Endodermal cell (in vitro differentiated cells): ENCODE measurements at regions not wholly inside any gene's neighbourhood (a gene's known extent, or its start where the extent isn't known, plus 50 kb on each side); places are given as distances from the start of the nearest gene placed in this dataset.
"Not testable (repeated sequence)": the region's sequence is repeated elsewhere in the genome, so short reads cannot be mapped to it uniquely, and the experiment has no call there.

Experiments
- DNase-seq: peaks from one replicate; pipeline ENCODE4 v3.0.0-alpha.2; 2017
- H3K27ac ChIP-seq: 2 replicates; pipeline ENCODE4 v1.5.1; 2013; ENCODE audit warnings: mild to moderate bottlenecking, low read depth, low read length, moderate library complexity
- H3K27me3 ChIP-seq: 2 replicates; pipeline ENCODE4 v1.6.1; 2013; ENCODE audit warnings: mild to moderate bottlenecking, low read length, moderate library complexity; ENCODE audit not compliant: insufficient read depth, control insufficient read depth, poor library complexity, severe bottlenecking
- H3K36me3 ChIP-seq: 2 replicates; pipeline ENCODE4 v1.7.0; 2013; ENCODE audit warnings: mild to moderate bottlenecking, low read length, moderate library complexity; ENCODE audit not compliant: control insufficient read depth, insufficient read depth
- H3K4me1 ChIP-seq: one replicate; pipeline ENCODE4 v1.7.0; 2013; ENCODE audit warnings: low read length; ENCODE audit not compliant: control insufficient read depth, insufficient read depth
- H3K4me3 ChIP-seq: 2 replicates; pipeline ENCODE4 v1.5.1; 2013; ENCODE audit warnings: mild to moderate bottlenecking, low read length, moderate library complexity
- H3K9ac ChIP-seq: 2 replicates; pipeline ENCODE4 v1.6.1; 2013; ENCODE audit warnings: mild to moderate bottlenecking, low read length, moderate library complexity; ENCODE audit not compliant: poor library complexity, severe bottlenecking; ENCODE audit errors: extremely low read depth
- H3K9me3 ChIP-seq: 2 replicates; pipeline ENCODE4 v1.6.1; 2013; ENCODE audit warnings: mild to moderate bottlenecking, low read length, moderate library complexity; ENCODE audit not compliant: control insufficient read depth
- H3K27ac Mint-ChIP-seq: 2 replicates; pipeline ENCODE4 v1.8.0; 2020; ENCODE audit warnings: mixed read lengths
- H3K27me3 Mint-ChIP-seq: 2 replicates; pipeline ENCODE4 v1.8.0; 2021; ENCODE audit warnings: mild to moderate bottlenecking, mixed read lengths; ENCODE audit not compliant: insufficient read depth
- H3K36me3 Mint-ChIP-seq: 2 replicates; pipeline ENCODE4 v1.8.0; 2020; ENCODE audit warnings: low read depth, mixed read lengths
- H3K4me1 Mint-ChIP-seq: 2 replicates; pipeline ENCODE4 v1.8.0; 2020; ENCODE audit warnings: mixed read lengths
- H3K4me3 Mint-ChIP-seq: 2 replicates; pipeline ENCODE4 v1.8.0; 2020; ENCODE audit warnings: mild to moderate bottlenecking, moderate library complexity, mixed read lengths
- H3K9me3 Mint-ChIP-seq: 2 replicates; pipeline ENCODE4 v1.8.0; 2020; ENCODE audit warnings: mild to moderate bottlenecking, mixed read lengths
- CTCF ChIP-seq: fragments of 200-600 bp; sonication (generic); conservative IDR thresholded peaks from 2 replicates; pipeline ENCODE4 v1.5.0; 2021; ENCODE audit warnings: antibody characterized with exemption, mild to moderate bottlenecking
- WGBS, 2 experiments: methylation state at CpG; one replicate each; pipeline versions ENCODE4 v1.1.5 to v1.1.7; 2013; ENCODE audit warnings: missing lambda C conversion rate in 2 of 2, mixed read lengths in 1 of 2; ENCODE audit not compliant: insufficient coverage in 1 of 2, insufficient read length in 1 of 2; 5-methylcytosine and 5-hydroxymethylcytosine counted together

GRCh38 chr4:160745126-160745525 lies 1418.7 kb downstream of the FSTL5 start:
- no peak for DNase-seq
- Histone ChIP-seq H3K4me1 (no peaks in the 10 kb centered on the region), H3K9me3 (no peaks in the 10 kb centered on the region), H3K4me3 (no peak overlapping the region), H3K27me3 (no peaks in the 10 kb centered on the region), H3K27ac (no peak overlapping the region), H3K9ac (no peak overlapping the region), H3K36me3 (no peaks in the 10 kb centered on the region)
- Mint-ChIP-seq H3K4me1 (no peaks in the 10 kb centered on the region), H3K9me3 (peaks cover 9% of the 10 kb centered on the region), H3K27ac (no peak overlapping the region), H3K27me3 (no peaks in the 10 kb centered on the region), H3K36me3 (no peaks in the 10 kb centered on the region), H3K4me3 (no peak overlapping the region)
- 86% methylated on average over 1 of the region's 1 CpG; no CpG with 5 or more reads in 1 of the 2 experiments for WGBS, 2 experiments
- TF ChIP-seq CTCF: no peak

- WGBS, 2 experiments: 91 to 100% methylated on average over 1 to 8 of the region's 8 CpGs
- not testable (repeated sequence) for H3K9me3 ChIP-seq, H3K36me3 Mint-ChIP-seq
Measured at GRCh38 chr4:160746585-160746984, 1417.2 kb downstream of the FSTL5 start.

GRCh38 chr4:160772668-160773067 lies 1391.1 kb downstream of the FSTL5 start:
- no peak overlapping the region for H3K27ac Mint-ChIP-seq
- H3K4me3 ChIP-seq: no peak overlapping the region
- no peak overlapping the region for H3K4me3 Mint-ChIP-seq
- no peaks in the 10 kb centered on the region for H3K4me1 ChIP-seq
- H3K27me3 Mint-ChIP-seq: no peaks in the 10 kb centered on the region
- no peaks in the 10 kb centered on the region for H3K36me3 ChIP-seq
- no peak for TF ChIP-seq CTCF
- no peaks in the 10 kb centered on the region for H3K4me1 Mint-ChIP-seq
- H3K36me3 Mint-ChIP-seq: no peaks in the 10 kb centered on the region
- no peaks in the 10 kb centered on the region for H3K9me3 Mint-ChIP-seq
- H3K27me3 ChIP-seq: no peaks in the 10 kb centered on the region
- no peak for DNase-seq
- no peak overlapping the region for H3K9ac ChIP-seq
- H3K9me3 ChIP-seq: no peaks in the 10 kb centered on the region
- no peak overlapping the region for H3K27ac ChIP-seq
- 97% methylated on average over 2 of the region's 2 CpGs; no CpG with 5 or more reads in 1 of the 2 experiments for WGBS, 2 experiments

More at GRCh38 chr4:160746585-160746984, 1417.2 kb downstream of the FSTL5 start:
- DNase-seq: peak; percentile 55
- not testable (repeated sequence) for H3K27ac ChIP-seq, H3K9ac ChIP-seq, H3K4me3 ChIP-seq, H3K27me3 ChIP-seq, H3K27ac Mint-ChIP-seq, H3K4me3 Mint-ChIP-seq, H3K4me1 ChIP-seq, H3K4me1 Mint-ChIP-seq, H3K36me3 ChIP-seq, H3K27me3 Mint-ChIP-seq
- H3K9me3 Mint-ChIP-seq: peaks cover 18% of the 10 kb centered on the region

GRCh38 chr4:160795216-160795615 lies 1368.6 kb downstream of the FSTL5 start:
- H3K4me1 Mint-ChIP-seq: no peaks in the 10 kb centered on the region
- peaks cover 56% of the 10 kb centered on the region for H3K9me3 Mint-ChIP-seq

More at GRCh38 chr4:160795216-160795615, 1368.6 kb downstream of the FSTL5 start:
- no peak for DNase-seq
- Histone ChIP-seq H3K4me3 (no peak overlapping the region), H3K36me3 (no peaks in the 10 kb centered on the region), H3K27me3 (no peaks in the 10 kb centered on the region), H3K9ac (no peak overlapping the region), H3K4me1 (no peaks in the 10 kb centered on the region), H3K9me3 (peaks cover 42% of the 10 kb centered on the region), H3K27ac (no peak overlapping the region)
- H3K36me3 Mint-ChIP-seq: no peaks in the 10 kb centered on the region
- no peak overlapping the region for H3K4me3 Mint-ChIP-seq
- no peak for TF ChIP-seq CTCF
- H3K27me3 Mint-ChIP-seq: no peaks in the 10 kb centered on the region
- H3K27ac Mint-ChIP-seq: no peak overlapping the region
